ENCODE measurements at regions not wholly inside any gene's neighbourhood (a gene's known extent, or its start where the extent isn't known, plus 50 kb on each side); places are given as distances from the start of the nearest gene placed in this dataset.

- H3K4me3 ChIP-seq (ENCODE audit: insufficient read depth, low read length, poor library complexity, severe bottlenecking), result no peak overlapping the region
- H3F3A ChIP-seq (ENCODE audit: insufficient read depth), result no peaks in the 10 kb centered on the region
- no peaks in the 10 kb centered on the region for H3K79me2 ChIP-seq (ENCODE audit: insufficient read depth, low read length)
- no peaks in the 10 kb centered on the region for H3K9me3 ChIP-seq (ENCODE audit: insufficient read depth, low read length)
- no peak overlapping the region for H3K27ac ChIP-seq (ENCODE audit: low read depth, low read length)
- H4K20me1 ChIP-seq (ENCODE audit: low read depth, low read length), result no peaks in the 10 kb centered on the region
- H3K9me2 ChIP-seq (replicated peaks; ENCODE audit: insufficient read depth, low read length), result no peaks in the 10 kb centered on the region
- TF ChIP-seq EZH2phosphoT487 (conservative IDR thresholded peaks at IDR 0.05; ENCODE audit: low read length) (no peak), CTCF (IDR thresholded peaks at IDR 0.05; ENCODE audit: insufficient read depth, low read length, poor library complexity, severe bottlenecking) (no peak)
- no peaks in the 10 kb centered on the region for H3K36me3 ChIP-seq (ENCODE audit: low read length)
- no peak overlapping the region for H3K9ac ChIP-seq (ENCODE audit: low read length)
- no peak overlapping the region for H3K4me2 ChIP-seq (ENCODE audit: low read depth, low read length, poor library complexity, severe bottlenecking)
- H3K27me3 ChIP-seq (ENCODE audit: low read length), result no peaks in the 10 kb centered on the region
- no peak overlapping the region for H2AFZ ChIP-seq (ENCODE audit: low read depth, low read length, severe bottlenecking)
These were observed 117.8 kb upstream of the KRAS start for GRCh38 chr12:25368557-25368956.

- no peaks in the 10 kb centered on the region for H3K79me2 ChIP-seq (ENCODE audit: insufficient read depth, low read length)
- H4K20me1 ChIP-seq (ENCODE audit: low read depth, low read length), result no peaks in the 10 kb centered on the region
- H2AFZ ChIP-seq (ENCODE audit: low read depth, low read length, severe bottlenecking), result no peak overlapping the region
- H3K9me2 ChIP-seq (replicated peaks; ENCODE audit: insufficient read depth, low read length), result no peaks in the 10 kb centered on the region
- H3K9ac ChIP-seq (ENCODE audit: low read length), result no peak overlapping the region
- H3K4me3 ChIP-seq (ENCODE audit: insufficient read depth, low read length, poor library complexity, severe bottlenecking), result no peak overlapping the region
- TF ChIP-seq EZH2phosphoT487 (conservative IDR thresholded peaks at IDR 0.05; ENCODE audit: low read length) (no peak), CTCF (IDR thresholded peaks at IDR 0.05; ENCODE audit: insufficient read depth, low read length, poor library complexity, severe bottlenecking) (no peak)
- H3K27me3 ChIP-seq (ENCODE audit: low read length), result no peaks in the 10 kb centered on the region
- H3K27ac ChIP-seq (ENCODE audit: low read depth, low read length), result no peak overlapping the region
- H3K9me3 ChIP-seq (ENCODE audit: insufficient read depth, low read length), result no peaks in the 10 kb centered on the region
- no peaks in the 10 kb centered on the region for H3K36me3 ChIP-seq (ENCODE audit: low read length)
- no peak overlapping the region for H3K4me2 ChIP-seq (ENCODE audit: low read depth, low read length, poor library complexity, severe bottlenecking)
- no peaks in the 10 kb centered on the region for H3F3A ChIP-seq (ENCODE audit: insufficient read depth)
These were observed 115.4 kb upstream of the KRAS start for GRCh38 chr12:25366122-25366521.

- Histone ChIP-seq H4K20me1 (ENCODE audit: low read depth, low read length) (no peaks in the 10 kb centered on the region), H3K27ac (ENCODE audit: low read depth, low read length) (no peak overlapping the region), H2AFZ (ENCODE audit: low read depth, low read length, severe bottlenecking) (no peak overlapping the region), H3K4me2 (ENCODE audit: low read depth, low read length, poor library complexity, severe bottlenecking) (no peak overlapping the region), H3K36me3 (ENCODE audit: low read length) (no peaks in the 10 kb centered on the region), H3K9me3 (ENCODE audit: insufficient read depth, low read length) (no peaks in the 10 kb centered on the region), H3F3A (ENCODE audit: insufficient read depth) (no peaks in the 10 kb centered on the region), H3K79me2 (ENCODE audit: insufficient read depth, low read length) (no peaks in the 10 kb centered on the region), H3K4me3 (ENCODE audit: insufficient read depth, low read length, poor library complexity, severe bottlenecking) (no peak overlapping the region), H3K9ac (ENCODE audit: low read length) (no peak overlapping the region), H3K9me2 (replicated peaks; ENCODE audit: insufficient read depth, low read length) (no peaks in the 10 kb centered on the region), H3K27me3 (ENCODE audit: low read length) (no peaks in the 10 kb centered on the region)
- no peak for TF ChIP-seq CTCF (IDR thresholded peaks at IDR 0.05; ENCODE audit: insufficient read depth, low read length, poor library complexity, severe bottlenecking)
- TF ChIP-seq EZH2phosphoT487 (conservative IDR thresholded peaks at IDR 0.05; ENCODE audit: low read length), result no peak
These were observed 114.6 kb upstream of the KRAS start for GRCh38 chr12:25365340-25365730.

All from SU-DHL-6 (cell line).